ENCODE measurements at regions not wholly inside any gene's neighbourhood (a gene's known extent, or its start where the extent isn't known, plus 50 kb on each side); places are given as distances from the start of the nearest gene placed in this dataset.

- POLR2A ChIA-PET (ENCODE audit: partially characterized antibody), result no interaction called here
Observed at GRCh38 chr9:38298503-38298902, 94.0 kb upstream of the ALDH1B1 start.

More at GRCh38 chr9:38298503-38298902, 94.0 kb upstream of the ALDH1B1 start:
- no peak overlapping the region for H2BK20ac ChIP-seq (ENCODE audit: low read length)
- no peaks in the 10 kb centered on the region for H3K36me3 ChIP-seq (ENCODE audit: control insufficient read depth in 2 of 4, insufficient read depth in 4 of 4, low read length in 3 of 4)
- H3K56ac ChIP-seq (replicated peaks; ENCODE audit: insufficient read length, low read depth, low read length), result no peak overlapping the region
- H2BK15ac ChIP-seq (ENCODE audit: low read length), result no peak overlapping the region
- no peak overlapping the region for H4K91ac ChIP-seq (replicated peaks; ENCODE audit: insufficient read length, low read length)
- WGBS, 2 experiments (ENCODE audit: extremely low coverage in 1 of 2, insufficient coverage in 1 of 2, insufficient read length in 1 of 2, insufficient replicate concordance in 2 of 2, low coverage in 1 of 2, low lambda C conversion rate in 2 of 2, missing lambda C conversion rate in 1 of 2), result 87% methylated on average over 6 of the region's 6 CpGs; no CpG with 5 or more reads in 1 of the 2 experiments
- FAIRE-seq, result no peak
- H3K27ac ChIP-seq (ENCODE audit: low read depth, low read length), result no peak overlapping the region
- no peak overlapping the region for H3K18ac ChIP-seq (ENCODE audit: extremely low read depth, low read length)
- H3K23ac ChIP-seq (ENCODE audit: insufficient read length), result no peak overlapping the region
- DNase-seq (ENCODE audit: low read depth in 1 of 2, low spot score in 2 of 2), result no peak
- no peak overlapping the region for H2BK5ac ChIP-seq (ENCODE audit: low read depth, low read length)
- no peak overlapping the region for H4K5ac ChIP-seq (ENCODE audit: insufficient read length, low read depth, low read length)
- CTCF ChIA-PET (ENCODE audit: partially characterized antibody), result interaction anchor here (0.6 to 2.2 kb wide), 9 partner anchors 11 to 385 kb away, joined by 3 to 6 read pairs (median 3); no protein-coding TSS in a partner anchor
- H2AK5ac ChIP-seq (ENCODE audit: low read depth, low read length), result no peak overlapping the region
- H3K27me3 ChIP-seq (replicated peaks in 1 of 4; ENCODE audit: control insufficient read depth in 3 of 4, extremely low read depth in 1 of 4, insufficient read depth in 3 of 4, low read length in 3 of 4), result peaks cover 0 to 3% (median 0%) of the 10 kb centered on the region in 4 experiments; a peak in 4 of 7 replicates
- no peaks in the 10 kb centered on the region for H3K23me2 ChIP-seq (ENCODE audit: low read depth, low read length)
- no peak overlapping the region for H3K4me2 ChIP-seq (ENCODE audit: insufficient read depth in 1 of 2, low read depth in 2 of 2, low read length in 2 of 2)
- no peaks in the 10 kb centered on the region for H3K79me1 ChIP-seq (ENCODE audit: low read depth, low read length)
- no peak overlapping the region for H2BK120ac ChIP-seq (replicated peaks; ENCODE audit: low read depth, low read length)
- H2BK12ac ChIP-seq (ENCODE audit: low read depth, low read length), result no peak overlapping the region
- H4K20me1 ChIP-seq (replicated peaks in 1 of 2; ENCODE audit: control insufficient read depth in 1 of 2, insufficient read depth in 2 of 2, low read length in 2 of 2), result no peaks in the 10 kb centered on the region
- H3K4me3 ChIP-seq (ENCODE audit: extremely low read depth in 1 of 4, insufficient read depth in 2 of 4, low read depth in 3 of 4, low read length in 4 of 4), result no peak overlapping the region
- H3K4ac ChIP-seq (replicated peaks; ENCODE audit: insufficient read length, low read depth, low read length), result no peak overlapping the region
- H3K14ac ChIP-seq (ENCODE audit: insufficient read length), result no peak overlapping the region
- peak in 1 of 2 experiments; percentile 6; a peak in 1 of 4 replicates for TF ChIP-seq RAD21 (IDR thresholded peaks at IDR 0.05 in 1 of 2, conservative IDR thresholded peaks at IDR 0.05 in 1 of 2; ENCODE audit: low read depth in 2 of 2, low read length in 2 of 2)
- TF ChIP-seq EGR1 (IDR thresholded peaks at IDR 0.05; ENCODE audit: borderline replicate concordance, low read depth, low read length), result no peak
- TF ChIP-seq CBX8 (IDR thresholded peaks at IDR 0.05; ENCODE audit: borderline replicate concordance, low read depth, low read length), result no peak
- TF ChIP-seq EZH2 (IDR thresholded peaks at IDR 0.05; ENCODE audit: low read depth, low read length, severe bottlenecking), result no peak
- no peak for TF ChIP-seq KDM5A (IDR thresholded peaks at IDR 0.05; ENCODE audit: low read length)
- TF ChIP-seq CHD1 (IDR thresholded peaks at IDR 0.05; ENCODE audit: low read depth, low read length), result no peak
- TF ChIP-seq CEBPB (IDR thresholded peaks at IDR 0.05; ENCODE audit: low read depth, low read length), result no peak
- H4K8ac ChIP-seq (ENCODE audit: extremely low read depth, insufficient read depth, low read length), result peak overlapping the region; percentile 12; the same call in 1 of the 2 replicates
- no peaks in the 10 kb centered on the region for H3K79me2 ChIP-seq (ENCODE audit: control insufficient read depth in 1 of 2, insufficient read depth in 2 of 2, low read length in 2 of 2)
- no peak overlapping the region for H3K9ac ChIP-seq (replicated peaks in 1 of 4; ENCODE audit: extremely low read depth in 1 of 4, low read depth in 3 of 4, low read length in 3 of 4)
- no peaks in the 10 kb centered on the region for H3K9me3 ChIP-seq (ENCODE audit: insufficient read depth in 2 of 2, low read depth in 1 of 2, low read length in 1 of 2)
- no peaks in the 10 kb centered on the region for H3K4me1 ChIP-seq (replicated peaks in 1 of 4; ENCODE audit: control insufficient read depth in 3 of 4, insufficient read depth in 4 of 4, low read length in 3 of 4)
- H2AFZ ChIP-seq (ENCODE audit: low read length), result no peak overlapping the region; the same call in 1 of the 2 replicates

All from H1 (cell line).